Hepatocyte (in vitro differentiated cells): ENCODE measurements at regions not wholly inside any gene's neighbourhood (a gene's known extent, or its start where the extent isn't known, plus 50 kb on each side); places are given as distances from the start of the nearest gene placed in this dataset.

Experiments used
- DNase-seq: peaks from one replicate; pipeline ENCODE4 v3.0.0-alpha.2; 2016; ENCODE audit warnings: low spot score
- H2AFZ ChIP-seq: fragments of 200-600 bp; sonication (generic); 2 replicates; pipeline ENCODE4 v1.6.0; 2016; ENCODE audit warnings: antibody characterized with exemption, mild to moderate bottlenecking
- H3K27ac ChIP-seq: fragments of 200-600 bp; sonication (generic); 2 replicates; pipeline ENCODE4 v1.5.1; 2016; ENCODE audit warnings: mild to moderate bottlenecking
- H3K27me3 ChIP-seq: fragments of 200-600 bp; sonication (generic); 2 replicates; pipeline ENCODE4 v1.6.1; 2016
- H3K36me3 ChIP-seq: fragments of 200-600 bp; sonication (generic); replicated peaks from 2 replicates; pipeline ENCODE4 v1.5.1; 2016; ENCODE audit warnings: low read depth; ENCODE audit not compliant: insufficient read depth
- H3K4me1 ChIP-seq: fragments of 200-600 bp; sonication (generic); 2 replicates; pipeline ENCODE4 v1.5.1; 2016; ENCODE audit warnings: mild to moderate bottlenecking, moderate library complexity; ENCODE audit not compliant: insufficient read depth
- H3K4me2 ChIP-seq: fragments of 200-600 bp; sonication (generic); 2 replicates; pipeline ENCODE4 v1.6.0; 2016
- H3K4me3 ChIP-seq: fragments of 200-600 bp; sonication (generic); 2 replicates; pipeline ENCODE4 v1.5.1; 2016; ENCODE audit warnings: mild to moderate bottlenecking
- H3K79me2 ChIP-seq: fragments of 200-600 bp; sonication (generic); 2 replicates; pipeline ENCODE4 v1.6.0; 2017; ENCODE audit warnings: mild to moderate bottlenecking
- H3K9me2 ChIP-seq: fragments of 200-600 bp; sonication (generic); replicated peaks from 2 replicates; pipeline ENCODE4 v1.6.0; 2017; ENCODE audit warnings: mild to moderate bottlenecking; ENCODE audit not compliant: insufficient read depth
- H3K9me3 ChIP-seq: fragments of 200-600 bp; sonication (generic); 2 replicates; pipeline ENCODE4 v1.5.1; 2016; ENCODE audit warnings: low read depth, mild to moderate bottlenecking
- H4K20me1 ChIP-seq: fragments of 200-600 bp; sonication (generic); 2 replicates; pipeline ENCODE4 v1.6.0; 2016; ENCODE audit warnings: mild to moderate bottlenecking; ENCODE audit not compliant: insufficient read depth, poor library complexity, severe bottlenecking
- EZH2 ChIP-seq: fragments of 200-600 bp; sonication (generic); IDR thresholded peaks from 2 replicates; pipeline ENCODE4 v1.6.1; 2016; ENCODE audit warnings: antibody characterized with exemption, mild to moderate bottlenecking, borderline replicate concordance
- EZH2phosphoT487 ChIP-seq: fragments of 200-600 bp; sonication (generic); IDR thresholded peaks from one replicate; pipeline ENCODE4 v1.6.1; 2018; ENCODE audit warnings: antibody characterized with exemption, mild to moderate bottlenecking, low read depth, moderate library complexity; ENCODE audit not compliant: unreplicated experiment, severe bottlenecking
- WGBS: methylation state at CpG from one replicate; pipeline ENCODE4 v1.1.6; 2016; ENCODE audit warnings: low lambda C conversion rate; ENCODE audit errors: missing lambda C conversion rate; 5-methylcytosine and 5-hydroxymethylcytosine counted together
- TF ChIP-seq, protein P1 (sequence below): fragments of 200-600 bp; sonication (generic); IDR thresholded peaks from 2 replicates; pipeline ENCODE4 v1.5.1; 2016; ENCODE audit warnings: antibody characterized with exemption, mild to moderate bottlenecking; ENCODE audit not compliant: poor library complexity

DNA sequence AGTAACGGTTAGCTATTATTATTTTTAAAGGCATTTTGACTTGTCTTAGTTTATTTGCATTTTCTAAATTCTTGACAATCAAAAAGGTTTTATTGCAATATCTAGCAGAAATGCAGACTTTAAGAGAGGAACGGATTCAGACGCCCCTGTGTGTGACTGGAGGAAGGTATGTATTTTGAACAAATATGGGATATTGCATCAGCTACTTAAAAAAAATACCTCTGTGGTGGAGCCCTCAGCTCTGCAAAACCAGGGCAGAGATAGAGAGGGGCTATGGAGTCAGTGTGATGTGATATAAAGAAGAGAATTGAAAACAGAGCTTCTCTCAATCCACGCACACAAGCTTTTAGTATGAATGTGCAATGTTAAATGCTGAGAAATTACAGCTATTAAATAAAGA is 142.4 kb downstream of the ICE1 start:
- Histone ChIP-seq H3K4me2 (no peak overlapping the region), H4K20me1 (no peaks in the 10 kb centered on the region), H3K27ac (no peak overlapping the region), H3K36me3 (no peaks in the 10 kb centered on the region), H3K9me2 (no peaks in the 10 kb centered on the region), H3K79me2 (no peaks in the 10 kb centered on the region), H3K9me3 (no peaks in the 10 kb centered on the region), H3K4me3 (no peak overlapping the region), H3K27me3 (no peaks in the 10 kb centered on the region), H2AFZ (no peak overlapping the region), H3K4me1 (no peaks in the 10 kb centered on the region)
- 77% methylated on average over 4 of the region's 4 CpGs for WGBS
- DNase-seq: no peak
- TF ChIP-seq EZH2: no peak
- TF ChIP-seq, protein P1, sequence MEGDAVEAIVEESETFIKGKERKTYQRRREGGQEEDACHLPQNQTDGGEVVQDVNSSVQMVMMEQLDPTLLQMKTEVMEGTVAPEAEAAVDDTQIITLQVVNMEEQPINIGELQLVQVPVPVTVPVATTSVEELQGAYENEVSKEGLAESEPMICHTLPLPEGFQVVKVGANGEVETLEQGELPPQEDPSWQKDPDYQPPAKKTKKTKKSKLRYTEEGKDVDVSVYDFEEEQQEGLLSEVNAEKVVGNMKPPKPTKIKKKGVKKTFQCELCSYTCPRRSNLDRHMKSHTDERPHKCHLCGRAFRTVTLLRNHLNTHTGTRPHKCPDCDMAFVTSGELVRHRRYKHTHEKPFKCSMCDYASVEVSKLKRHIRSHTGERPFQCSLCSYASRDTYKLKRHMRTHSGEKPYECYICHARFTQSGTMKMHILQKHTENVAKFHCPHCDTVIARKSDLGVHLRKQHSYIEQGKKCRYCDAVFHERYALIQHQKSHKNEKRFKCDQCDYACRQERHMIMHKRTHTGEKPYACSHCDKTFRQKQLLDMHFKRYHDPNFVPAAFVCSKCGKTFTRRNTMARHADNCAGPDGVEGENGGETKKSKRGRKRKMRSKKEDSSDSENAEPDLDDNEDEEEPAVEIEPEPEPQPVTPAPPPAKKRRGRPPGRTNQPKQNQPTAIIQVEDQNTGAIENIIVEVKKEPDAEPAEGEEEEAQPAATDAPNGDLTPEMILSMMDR: no peak
- no peak for TF ChIP-seq EZH2phosphoT487

DNA sequence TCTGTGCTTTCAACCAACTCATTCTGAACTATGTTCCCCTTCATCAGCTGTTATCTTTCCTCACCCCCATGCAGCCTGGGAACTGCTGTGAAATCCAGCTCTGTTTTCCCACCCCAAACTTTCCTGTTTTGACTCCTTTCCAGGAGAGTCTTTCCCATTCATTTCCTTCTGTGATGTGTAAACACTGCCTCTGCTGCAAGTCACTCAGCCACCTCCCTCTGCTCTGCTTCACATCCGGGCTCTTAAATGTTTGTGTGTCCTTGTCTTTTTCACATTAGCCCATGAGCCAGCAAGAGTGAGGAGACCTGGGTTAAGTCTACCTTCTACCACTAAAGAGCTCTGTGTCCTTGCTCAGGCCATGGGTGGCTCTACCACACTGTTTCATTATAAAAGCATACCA is 137.5 kb downstream of the ICE1 start:
- no peak for DNase-seq
- no peak overlapping the region for H2AFZ ChIP-seq
- H3K4me2 ChIP-seq: no peak overlapping the region
- H3K9me3 ChIP-seq: no peaks in the 10 kb centered on the region
- H3K27ac ChIP-seq: no peak overlapping the region
- TF ChIP-seq EZH2 (no peak), EZH2phosphoT487 (no peak)
- TF ChIP-seq, protein P1: no peak
- H3K36me3 ChIP-seq: no peaks in the 10 kb centered on the region
- no peak overlapping the region for H3K4me3 ChIP-seq
- no peaks in the 10 kb centered on the region for H3K4me1 ChIP-seq
- no peaks in the 10 kb centered on the region for H3K9me2 ChIP-seq
- H3K79me2 ChIP-seq: no peaks in the 10 kb centered on the region
- WGBS: 14% methylated on average over 1 of the region's 1 CpG
- H4K20me1 ChIP-seq: no peaks in the 10 kb centered on the region
- no peaks in the 10 kb centered on the region for H3K27me3 ChIP-seq

DNA sequence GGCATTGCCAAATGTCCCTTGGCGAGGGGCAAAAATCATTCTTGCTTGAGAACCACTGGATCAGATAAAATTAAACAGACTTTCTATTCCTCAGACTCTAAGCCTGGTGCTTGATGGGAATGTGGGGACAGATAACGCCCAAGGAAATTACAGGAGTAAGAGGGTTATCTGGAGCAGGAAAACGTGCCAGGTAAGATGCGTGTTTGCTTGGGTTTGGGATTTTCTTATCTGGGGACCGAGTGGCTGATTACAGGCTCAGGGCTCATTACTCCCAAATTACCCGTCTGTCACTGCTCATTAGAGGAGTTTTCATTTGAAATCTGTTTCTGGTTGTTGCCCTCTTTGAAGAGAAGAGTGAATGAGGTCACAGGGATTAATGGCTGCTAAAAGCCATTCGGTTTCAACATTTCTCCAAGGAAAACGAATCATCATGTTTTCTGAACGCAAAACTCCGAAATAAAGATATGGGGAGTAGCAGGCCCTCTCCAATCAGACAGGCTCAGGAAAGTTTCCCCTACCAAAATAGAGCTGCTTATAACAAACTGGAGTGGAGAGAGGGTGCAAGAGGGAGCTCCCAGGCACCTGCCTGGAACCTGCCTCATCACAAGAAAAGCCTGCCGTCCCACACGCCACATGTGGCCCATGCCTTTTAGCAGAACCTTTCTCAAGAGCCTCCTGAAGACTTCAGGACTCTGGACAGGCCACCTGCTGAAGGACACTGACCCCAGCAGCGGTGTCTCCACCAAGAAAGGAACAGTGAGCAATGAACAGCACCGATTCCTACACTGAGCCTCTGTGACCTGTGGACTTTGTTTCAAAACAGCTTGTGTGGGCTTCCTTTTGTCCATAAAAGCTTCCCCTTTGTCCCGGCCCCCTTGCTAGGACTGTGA is 136.4 kb downstream of the ICE1 start:
- H3K79me2 ChIP-seq: no peaks in the 10 kb centered on the region
- DNase-seq: no peak
- no peak overlapping the region for H3K4me2 ChIP-seq
- no peak overlapping the region for H2AFZ ChIP-seq
- no peaks in the 10 kb centered on the region for H3K9me2 ChIP-seq
- H3K4me1 ChIP-seq: no peaks in the 10 kb centered on the region
- no peaks in the 10 kb centered on the region for H3K27me3 ChIP-seq
- TF ChIP-seq, protein P1: no peak
- TF ChIP-seq EZH2phosphoT487 (no peak), EZH2 (no peak)
- H3K36me3 ChIP-seq: no peaks in the 10 kb centered on the region
- no peak overlapping the region for H3K27ac ChIP-seq
- no peaks in the 10 kb centered on the region for H3K9me3 ChIP-seq
- WGBS: 30% methylated on average over 15 of the region's 15 CpGs
- H3K4me3 ChIP-seq: no peak overlapping the region
- no peaks in the 10 kb centered on the region for H4K20me1 ChIP-seq
